ENCODE measurements at regions not wholly inside any gene's neighbourhood (a gene's known extent, or its start where the extent isn't known, plus 50 kb on each side); places are given as distances from the start of the nearest gene placed in this dataset.

DNA sequence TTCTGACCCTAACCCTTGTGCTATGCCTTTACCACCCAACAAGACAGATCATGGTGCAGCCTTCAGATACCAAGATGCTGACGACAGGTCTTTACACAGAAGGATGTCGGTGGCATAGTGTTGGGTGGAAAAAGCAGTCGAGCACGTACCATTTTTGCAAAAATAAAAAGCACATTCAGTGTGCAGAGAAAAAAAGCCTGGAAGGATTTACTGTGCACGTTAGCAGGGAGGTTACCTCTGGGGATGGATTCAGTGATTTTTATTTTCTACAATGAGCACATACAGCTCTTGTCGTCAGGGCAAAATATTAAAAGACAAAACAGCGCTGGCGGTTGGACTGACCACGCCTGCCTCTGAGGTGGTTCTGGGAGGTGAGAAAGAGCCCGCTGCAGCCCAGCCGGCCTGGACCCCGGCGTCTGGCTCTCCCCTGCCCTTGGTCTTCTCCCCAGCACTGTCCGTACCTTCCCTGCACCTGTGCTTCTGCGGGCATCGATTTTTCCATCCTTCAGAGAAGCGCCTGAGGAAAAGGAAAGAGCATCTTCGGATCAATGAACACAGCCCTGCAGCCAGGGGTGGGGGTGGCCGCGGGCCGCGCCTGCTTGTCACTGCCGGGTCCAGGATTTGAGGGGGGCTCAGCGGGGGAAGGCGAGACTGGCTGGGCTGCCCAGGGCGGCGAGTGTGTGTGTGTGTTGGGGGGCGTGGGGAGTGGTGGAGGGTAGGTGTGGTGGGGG is 200.0 kb upstream of the IER5L start:
- no peak overlapping the region for H3K27ac ChIP-seq
- TF ChIP-seq, protein P1, sequence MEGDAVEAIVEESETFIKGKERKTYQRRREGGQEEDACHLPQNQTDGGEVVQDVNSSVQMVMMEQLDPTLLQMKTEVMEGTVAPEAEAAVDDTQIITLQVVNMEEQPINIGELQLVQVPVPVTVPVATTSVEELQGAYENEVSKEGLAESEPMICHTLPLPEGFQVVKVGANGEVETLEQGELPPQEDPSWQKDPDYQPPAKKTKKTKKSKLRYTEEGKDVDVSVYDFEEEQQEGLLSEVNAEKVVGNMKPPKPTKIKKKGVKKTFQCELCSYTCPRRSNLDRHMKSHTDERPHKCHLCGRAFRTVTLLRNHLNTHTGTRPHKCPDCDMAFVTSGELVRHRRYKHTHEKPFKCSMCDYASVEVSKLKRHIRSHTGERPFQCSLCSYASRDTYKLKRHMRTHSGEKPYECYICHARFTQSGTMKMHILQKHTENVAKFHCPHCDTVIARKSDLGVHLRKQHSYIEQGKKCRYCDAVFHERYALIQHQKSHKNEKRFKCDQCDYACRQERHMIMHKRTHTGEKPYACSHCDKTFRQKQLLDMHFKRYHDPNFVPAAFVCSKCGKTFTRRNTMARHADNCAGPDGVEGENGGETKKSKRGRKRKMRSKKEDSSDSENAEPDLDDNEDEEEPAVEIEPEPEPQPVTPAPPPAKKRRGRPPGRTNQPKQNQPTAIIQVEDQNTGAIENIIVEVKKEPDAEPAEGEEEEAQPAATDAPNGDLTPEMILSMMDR (IDR thresholded peaks at IDR 0.05) = no peak
- TF ChIP-seq ZFX (IDR thresholded peaks at IDR 0.05; ENCODE audit: borderline replicate concordance) = no peak

DNA sequence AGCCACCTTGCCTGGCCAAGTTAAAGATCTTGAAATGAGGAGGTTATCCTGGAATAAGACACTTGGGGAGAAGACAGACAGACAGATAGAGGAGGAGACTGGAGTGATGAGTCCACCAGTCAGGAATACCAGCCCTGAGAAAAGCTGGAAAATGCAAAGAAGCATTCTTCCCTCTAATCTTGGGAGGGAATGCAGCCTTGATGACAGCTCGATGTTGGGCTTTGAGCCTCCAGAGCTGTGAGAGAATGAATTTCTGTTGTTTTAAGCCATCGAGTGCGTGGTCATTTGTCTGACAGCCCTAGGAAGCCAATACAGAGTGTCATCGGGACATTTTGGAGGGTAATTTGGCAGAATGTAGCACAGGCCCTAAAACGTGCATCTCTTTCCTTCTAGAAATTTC is 199.1 kb upstream of the IER5L start:
- TF ChIP-seq, protein P1 (IDR thresholded peaks at IDR 0.05) = no peak
- no peak for TF ChIP-seq ZFX (IDR thresholded peaks at IDR 0.05; ENCODE audit: borderline replicate concordance)
- H3K27ac ChIP-seq = no peak overlapping the region

DNA sequence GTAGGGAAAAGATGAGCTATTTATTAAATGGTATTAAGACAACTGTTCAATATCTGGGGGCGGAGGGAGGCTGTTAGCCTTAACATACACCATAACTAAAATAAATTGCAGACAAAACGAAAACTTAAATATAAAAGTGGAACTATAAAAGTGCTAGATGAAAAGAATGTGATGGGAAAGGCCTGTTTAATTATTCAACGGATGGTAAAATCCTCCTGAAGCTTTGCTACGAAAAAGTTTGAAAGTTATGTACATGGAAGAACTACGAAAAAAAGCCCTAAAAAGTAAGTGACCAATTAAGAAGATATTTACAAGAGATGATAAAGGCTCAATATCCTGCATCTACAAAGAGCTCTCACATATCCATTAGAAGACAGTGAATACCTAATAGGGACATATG is 197.8 kb upstream of the IER5L start:
- TF ChIP-seq ZFX (IDR thresholded peaks at IDR 0.05; ENCODE audit: borderline replicate concordance) = no peak
- TF ChIP-seq, protein P1 (IDR thresholded peaks at IDR 0.05) = no peak
- H3K27ac ChIP-seq = no peak overlapping the region

DNA sequence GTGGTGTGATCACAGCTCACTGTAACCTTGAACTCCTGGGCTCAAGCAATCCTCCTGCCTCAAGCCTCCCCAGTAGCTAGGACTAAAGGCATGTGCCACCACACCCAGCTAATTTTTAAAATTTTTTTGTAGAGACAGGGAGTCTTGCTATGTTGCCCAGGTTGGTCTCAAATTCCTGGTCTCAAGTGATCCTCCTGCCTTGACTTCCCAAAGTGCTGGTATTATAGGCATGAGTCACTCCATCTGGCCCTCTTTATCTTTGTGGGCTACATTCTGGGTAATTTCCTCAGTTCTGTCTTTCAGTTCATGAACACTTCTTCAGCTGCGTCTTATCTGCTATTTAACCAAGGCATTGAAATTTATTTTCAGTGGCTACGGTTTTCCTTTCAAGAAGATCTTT is 196.6 kb upstream of the IER5L start:
- TF ChIP-seq, protein P1 (IDR thresholded peaks at IDR 0.05) = no peak
- no peak for TF ChIP-seq ZFX (IDR thresholded peaks at IDR 0.05; ENCODE audit: borderline replicate concordance)
- no peak overlapping the region for H3K27ac ChIP-seq

DNA sequence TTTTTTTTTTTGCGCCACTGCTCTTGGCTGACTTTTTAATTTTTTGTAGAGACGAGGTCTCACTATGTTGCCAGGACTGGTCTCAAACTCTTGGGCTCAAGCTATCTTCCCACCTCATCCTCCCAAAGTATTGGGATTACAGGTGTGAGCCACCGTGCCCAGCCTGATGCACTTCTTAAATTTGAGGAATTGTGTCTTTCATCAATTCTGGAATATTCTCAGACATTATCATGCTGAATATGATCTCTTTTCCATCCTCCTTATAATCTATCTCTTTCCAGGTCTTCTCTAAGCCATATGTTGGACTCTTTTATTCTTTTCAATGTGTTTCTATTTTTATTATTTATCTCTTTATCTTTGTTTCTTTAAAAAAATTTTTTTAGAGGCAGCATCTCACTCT is 196.2 kb upstream of the IER5L start:
- no peak overlapping the region for H3K27ac ChIP-seq
- TF ChIP-seq, protein P1 (IDR thresholded peaks at IDR 0.05) = no peak
- TF ChIP-seq ZFX (IDR thresholded peaks at IDR 0.05; ENCODE audit: borderline replicate concordance) = no peak

DNA sequence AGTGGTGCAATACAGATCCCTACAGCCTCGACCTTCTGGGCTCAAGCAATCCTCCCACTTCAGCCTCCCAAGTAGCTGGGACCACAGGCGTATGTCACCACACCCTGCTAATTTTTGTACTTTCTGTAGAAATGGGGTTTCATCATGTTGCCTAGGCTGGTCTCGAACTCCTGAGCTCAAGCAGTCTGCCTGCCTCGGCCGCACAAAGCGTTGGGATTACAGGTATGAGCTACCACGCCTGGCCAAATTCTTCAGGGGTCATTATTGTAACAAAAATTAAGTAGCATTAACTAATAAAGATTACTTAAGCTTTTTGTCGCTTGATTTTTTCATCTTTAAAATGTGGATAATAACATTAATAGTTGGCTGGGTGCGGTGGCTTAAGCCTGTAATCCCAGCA is 195.3 kb upstream of the IER5L start:
- TF ChIP-seq, protein P1 (IDR thresholded peaks at IDR 0.05) = no peak
- TF ChIP-seq ZFX (IDR thresholded peaks at IDR 0.05; ENCODE audit: borderline replicate concordance) = no peak
- H3K27ac ChIP-seq = no peak overlapping the region

DNA sequence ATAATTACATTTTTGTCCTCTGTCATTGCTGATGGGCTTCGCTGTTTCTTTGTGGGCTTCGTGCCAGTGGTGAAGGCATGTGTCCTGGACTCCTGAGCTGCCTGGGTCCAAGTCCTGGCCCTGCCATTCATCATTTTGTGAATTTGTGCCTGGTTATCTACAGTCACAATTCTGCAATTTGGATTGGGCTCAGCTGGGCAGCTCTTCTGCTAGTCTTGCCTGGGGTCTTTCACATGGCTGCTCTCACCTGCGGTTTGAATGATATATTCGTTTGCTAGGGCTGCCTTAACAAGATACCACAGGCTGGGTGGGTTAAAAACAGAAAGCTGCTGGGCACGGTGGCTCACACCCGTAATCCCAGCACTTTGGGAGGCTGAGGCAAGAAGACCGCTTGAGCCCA is 192.7 kb upstream of the IER5L start:
- TF ChIP-seq, protein P1 (IDR thresholded peaks at IDR 0.05) = no peak
- no peak for TF ChIP-seq ZFX (IDR thresholded peaks at IDR 0.05; ENCODE audit: borderline replicate concordance)
- no peak overlapping the region for H3K27ac ChIP-seq

Measured in 22Rv1 (cell line).